GM23338 (cell line): ENCODE measurements at regions not wholly inside any gene's neighbourhood (a gene's known extent, or its start where the extent isn't known, plus 50 kb on each side); places are given as distances from the start of the nearest gene placed in this dataset.
A peak's percentile ranks its signal among the peaks of the same experiment; 100 is the strongest.

Experiments used
- ATAC-seq: fragments of 200-7000 bp; cut with Tn5 transposase; 3 replicates; pipeline ENCODE4 v1.9.1; 2020
- DNase-seq: peaks from one replicate; pipeline ENCODE4 v3.0.0-alpha.2; 2015; ENCODE audit warnings: low spot score
- H2AFZ ChIP-seq: fragments of 200-600 bp; sonication (generic); 2 replicates; pipeline ENCODE4 v1.8.0; 2016; ENCODE audit warnings: antibody characterized with exemption, mild to moderate bottlenecking, moderate library complexity
- H3F3A ChIP-seq: fragments of 200-600 bp; sonication (generic); replicated peaks from 2 replicates; pipeline ENCODE4 v1.8.0; 2017; ENCODE audit warnings: antibody characterized with exemption, mixed run types, low read depth
- H3K27ac ChIP-seq: fragments of 200-600 bp; sonication (generic); 2 replicates; pipeline ENCODE4 v1.6.1; 2016; ENCODE audit warnings: low read depth
- H3K27me3 ChIP-seq: fragments of 200-600 bp; sonication (generic); 2 replicates; pipeline ENCODE4 v1.8.0; 2016; ENCODE audit warnings: mild to moderate bottlenecking, mixed run types, moderate library complexity; ENCODE audit not compliant: insufficient read depth
- H3K36me3 ChIP-seq: fragments of 200-600 bp; sonication (generic); 2 replicates; pipeline ENCODE4 v1.8.0; 2016; ENCODE audit warnings: mild to moderate bottlenecking; ENCODE audit not compliant: insufficient read depth
- H3K4me1 ChIP-seq: fragments of 200-600 bp; sonication (generic); 2 replicates; pipeline ENCODE4 v1.8.0; 2016; ENCODE audit warnings: mild to moderate bottlenecking, moderate library complexity; ENCODE audit not compliant: insufficient read depth
- H3K4me2 ChIP-seq: fragments of 200-600 bp; sonication (generic); 2 replicates; pipeline ENCODE4 v1.7.1; 2017; ENCODE audit warnings: mixed run types
- H3K4me3 ChIP-seq: fragments of 200-600 bp; sonication (generic); 2 replicates; pipeline ENCODE4 v1.6.1; 2016; ENCODE audit warnings: mixed run types
- H3K79me2 ChIP-seq: fragments of 200-600 bp; sonication (generic); replicated peaks from 2 replicates; pipeline ENCODE4 v1.8.0; 2017; ENCODE audit warnings: mild to moderate bottlenecking; ENCODE audit not compliant: insufficient read depth
- H3K9me2 ChIP-seq: fragments of 200-600 bp; sonication (generic); 2 replicates; pipeline ENCODE4 v1.8.0; 2017; ENCODE audit not compliant: insufficient read depth
- H4K20me1 ChIP-seq: fragments of 200-600 bp; sonication (generic); replicated peaks from 2 replicates; pipeline ENCODE4 v1.8.0; 2017; ENCODE audit warnings: mild to moderate bottlenecking; ENCODE audit not compliant: insufficient read depth
- H3K27ac Mint-ChIP-seq: 2 replicates; pipeline ENCODE4 v1.8.0; 2020; ENCODE audit warnings: inconsistent platforms, mild to moderate bottlenecking, moderate library complexity, mixed read lengths
- H3K27me3 Mint-ChIP-seq: 3 replicates; pipeline ENCODE4 v1.8.0; 2022; ENCODE audit warnings: low read depth, mild to moderate bottlenecking, moderate library complexity, mixed read lengths, inconsistent platforms; ENCODE audit not compliant: insufficient read depth, poor library complexity
- H3K36me3 Mint-ChIP-seq: 3 replicates; pipeline ENCODE4 v1.8.0; 2021; ENCODE audit warnings: low read depth, mild to moderate bottlenecking, inconsistent platforms, moderate library complexity, mixed read lengths
- H3K4me1 Mint-ChIP-seq: 3 replicates; pipeline ENCODE4 v1.8.0; 2020; ENCODE audit warnings: mild to moderate bottlenecking, inconsistent platforms, mixed read lengths
- H3K4me3 Mint-ChIP-seq: 3 replicates; pipeline ENCODE4 v1.8.0; 2021; ENCODE audit warnings: moderate library complexity, mild to moderate bottlenecking, inconsistent platforms, mixed read lengths
- H3K9me3 Mint-ChIP-seq: 3 replicates; pipeline ENCODE4 v1.8.0; 2020; ENCODE audit warnings: moderate library complexity, mild to moderate bottlenecking, inconsistent platforms, mixed read lengths
- CREB1 ChIP-seq: fragments of 250-450 bp; sonication (Bioruptor Pico); IDR thresholded peaks from 2 replicates; pipeline ENCODE4 v1.5.0; 2020; ENCODE audit warnings: low read depth, mild to moderate bottlenecking, moderate library complexity
- ETS1 ChIP-seq: IDR thresholded peaks from 2 replicates; pipeline ENCODE4 v1.6.1; 2016; ENCODE audit warnings: antibody characterized with exemption
- EZH2 ChIP-seq: fragments of 200-600 bp; sonication (generic); IDR thresholded peaks from one replicate; pipeline ENCODE4 v1.8.0; 2017; ENCODE audit warnings: antibody characterized with exemption, mild to moderate bottlenecking, low read depth; ENCODE audit not compliant: unreplicated experiment
- EZH2phosphoT487 ChIP-seq: fragments of 200-600 bp; sonication (generic); IDR thresholded peaks from one replicate; pipeline ENCODE4 v1.8.1; 2018; ENCODE audit warnings: antibody characterized with exemption; ENCODE audit not compliant: unreplicated experiment
- JUNB ChIP-seq: IDR thresholded peaks from one replicate; pipeline ENCODE4 v1.6.1; 2016; ENCODE audit warnings: antibody characterized with exemption; ENCODE audit not compliant: unreplicated experiment
- NANOG ChIP-seq: IDR thresholded peaks from 2 replicates; pipeline ENCODE4 v1.6.1; 2016; ENCODE audit warnings: antibody characterized with exemption, borderline replicate concordance
- POLR2AphosphoS5 ChIP-seq: IDR thresholded peaks from 2 replicates; pipeline ENCODE4 v1.6.1; 2016; ENCODE audit warnings: antibody characterized with exemption, low read depth
- REST ChIP-seq: IDR thresholded peaks from one replicate; pipeline ENCODE4 v1.6.1; 2018; ENCODE audit warnings: antibody characterized with exemption; ENCODE audit not compliant: unreplicated experiment
- STAT1 ChIP-seq: IDR thresholded peaks from one replicate; pipeline ENCODE4 v1.6.1; 2016; ENCODE audit warnings: antibody characterized with exemption; ENCODE audit not compliant: unreplicated experiment
- ZNF114 ChIP-seq: fragments of 250-450 bp; sonication (Bioruptor Pico); IDR thresholded peaks from 2 replicates; pipeline ENCODE4 v1.5.0; 2020; ENCODE audit warnings: mild to moderate bottlenecking, moderate library complexity
- ZNF331 ChIP-seq: fragments of 250-450 bp; sonication (Bioruptor Pico); IDR thresholded peaks from 2 replicates; pipeline ENCODE4 v1.5.0; 2020; ENCODE audit warnings: low read depth, mild to moderate bottlenecking, moderate library complexity
- TF ChIP-seq, protein P1 (sequence below), 2 experiments: fragments of 200-600 bp in 1 of 2; sonication (generic) in 1 of 2; conservative IDR thresholded peaks; 2 replicates each; pipeline versions ENCODE4 v1.5.1 to v1.6.1; 2016 to 2017; ENCODE audit warnings: antibody characterized with exemption in 2 of 2, low read depth in 2 of 2, mild to moderate bottlenecking in 2 of 2, moderate library complexity in 1 of 2
- TF ChIP-seq, protein P2 (sequence below): fragments of 250-450 bp; sonication (Bioruptor Pico); IDR thresholded peaks from 2 replicates; pipeline ENCODE4 v1.5.0; 2020; ENCODE audit warnings: mild to moderate bottlenecking, moderate library complexity

GRCh38 chr20:24840121-24840713 is 108.9 kb upstream of the CST7 start:
- DNase-seq (no peak), ATAC-seq (no peak)
- Mint-ChIP-seq H3K27me3 (peaks cover 2% of the 10 kb centered on the region), H3K9me3 (0 out of 3 replicates have a peak, but pooled peaks cover 2% of the 10 kb centered on the region), H3K27ac (no peak overlapping the region), H3K4me3 (no peak overlapping the region), H3K4me1 (peaks cover 9% of the 10 kb centered on the region; the same call in 1 of the 3 replicates), H3K36me3 (no peaks in the 10 kb centered on the region)
- no peak overlapping the region for H3K4me3 ChIP-seq
- H3K36me3 ChIP-seq = no peaks in the 10 kb centered on the region
- no peak for TF ChIP-seq POLR2AphosphoS5
- TF ChIP-seq CREB1 (CRISPR knock-in tag) = no peak
- no peak for TF ChIP-seq ZNF331 (CRISPR knock-in tag)
- TF ChIP-seq STAT1 = no peak
- TF ChIP-seq EZH2phosphoT487 = no peak
- TF ChIP-seq REST = no peak
- TF ChIP-seq, protein P1, sequence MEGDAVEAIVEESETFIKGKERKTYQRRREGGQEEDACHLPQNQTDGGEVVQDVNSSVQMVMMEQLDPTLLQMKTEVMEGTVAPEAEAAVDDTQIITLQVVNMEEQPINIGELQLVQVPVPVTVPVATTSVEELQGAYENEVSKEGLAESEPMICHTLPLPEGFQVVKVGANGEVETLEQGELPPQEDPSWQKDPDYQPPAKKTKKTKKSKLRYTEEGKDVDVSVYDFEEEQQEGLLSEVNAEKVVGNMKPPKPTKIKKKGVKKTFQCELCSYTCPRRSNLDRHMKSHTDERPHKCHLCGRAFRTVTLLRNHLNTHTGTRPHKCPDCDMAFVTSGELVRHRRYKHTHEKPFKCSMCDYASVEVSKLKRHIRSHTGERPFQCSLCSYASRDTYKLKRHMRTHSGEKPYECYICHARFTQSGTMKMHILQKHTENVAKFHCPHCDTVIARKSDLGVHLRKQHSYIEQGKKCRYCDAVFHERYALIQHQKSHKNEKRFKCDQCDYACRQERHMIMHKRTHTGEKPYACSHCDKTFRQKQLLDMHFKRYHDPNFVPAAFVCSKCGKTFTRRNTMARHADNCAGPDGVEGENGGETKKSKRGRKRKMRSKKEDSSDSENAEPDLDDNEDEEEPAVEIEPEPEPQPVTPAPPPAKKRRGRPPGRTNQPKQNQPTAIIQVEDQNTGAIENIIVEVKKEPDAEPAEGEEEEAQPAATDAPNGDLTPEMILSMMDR (conservative IDR thresholded peaks at IDR 0.05; ENCODE audit: low read depth in 2 of 2) = no peak
- TF ChIP-seq NANOG = no peak
- TF ChIP-seq ZNF114 = no peak
- no peak for TF ChIP-seq JUNB
- TF ChIP-seq, protein P2, sequence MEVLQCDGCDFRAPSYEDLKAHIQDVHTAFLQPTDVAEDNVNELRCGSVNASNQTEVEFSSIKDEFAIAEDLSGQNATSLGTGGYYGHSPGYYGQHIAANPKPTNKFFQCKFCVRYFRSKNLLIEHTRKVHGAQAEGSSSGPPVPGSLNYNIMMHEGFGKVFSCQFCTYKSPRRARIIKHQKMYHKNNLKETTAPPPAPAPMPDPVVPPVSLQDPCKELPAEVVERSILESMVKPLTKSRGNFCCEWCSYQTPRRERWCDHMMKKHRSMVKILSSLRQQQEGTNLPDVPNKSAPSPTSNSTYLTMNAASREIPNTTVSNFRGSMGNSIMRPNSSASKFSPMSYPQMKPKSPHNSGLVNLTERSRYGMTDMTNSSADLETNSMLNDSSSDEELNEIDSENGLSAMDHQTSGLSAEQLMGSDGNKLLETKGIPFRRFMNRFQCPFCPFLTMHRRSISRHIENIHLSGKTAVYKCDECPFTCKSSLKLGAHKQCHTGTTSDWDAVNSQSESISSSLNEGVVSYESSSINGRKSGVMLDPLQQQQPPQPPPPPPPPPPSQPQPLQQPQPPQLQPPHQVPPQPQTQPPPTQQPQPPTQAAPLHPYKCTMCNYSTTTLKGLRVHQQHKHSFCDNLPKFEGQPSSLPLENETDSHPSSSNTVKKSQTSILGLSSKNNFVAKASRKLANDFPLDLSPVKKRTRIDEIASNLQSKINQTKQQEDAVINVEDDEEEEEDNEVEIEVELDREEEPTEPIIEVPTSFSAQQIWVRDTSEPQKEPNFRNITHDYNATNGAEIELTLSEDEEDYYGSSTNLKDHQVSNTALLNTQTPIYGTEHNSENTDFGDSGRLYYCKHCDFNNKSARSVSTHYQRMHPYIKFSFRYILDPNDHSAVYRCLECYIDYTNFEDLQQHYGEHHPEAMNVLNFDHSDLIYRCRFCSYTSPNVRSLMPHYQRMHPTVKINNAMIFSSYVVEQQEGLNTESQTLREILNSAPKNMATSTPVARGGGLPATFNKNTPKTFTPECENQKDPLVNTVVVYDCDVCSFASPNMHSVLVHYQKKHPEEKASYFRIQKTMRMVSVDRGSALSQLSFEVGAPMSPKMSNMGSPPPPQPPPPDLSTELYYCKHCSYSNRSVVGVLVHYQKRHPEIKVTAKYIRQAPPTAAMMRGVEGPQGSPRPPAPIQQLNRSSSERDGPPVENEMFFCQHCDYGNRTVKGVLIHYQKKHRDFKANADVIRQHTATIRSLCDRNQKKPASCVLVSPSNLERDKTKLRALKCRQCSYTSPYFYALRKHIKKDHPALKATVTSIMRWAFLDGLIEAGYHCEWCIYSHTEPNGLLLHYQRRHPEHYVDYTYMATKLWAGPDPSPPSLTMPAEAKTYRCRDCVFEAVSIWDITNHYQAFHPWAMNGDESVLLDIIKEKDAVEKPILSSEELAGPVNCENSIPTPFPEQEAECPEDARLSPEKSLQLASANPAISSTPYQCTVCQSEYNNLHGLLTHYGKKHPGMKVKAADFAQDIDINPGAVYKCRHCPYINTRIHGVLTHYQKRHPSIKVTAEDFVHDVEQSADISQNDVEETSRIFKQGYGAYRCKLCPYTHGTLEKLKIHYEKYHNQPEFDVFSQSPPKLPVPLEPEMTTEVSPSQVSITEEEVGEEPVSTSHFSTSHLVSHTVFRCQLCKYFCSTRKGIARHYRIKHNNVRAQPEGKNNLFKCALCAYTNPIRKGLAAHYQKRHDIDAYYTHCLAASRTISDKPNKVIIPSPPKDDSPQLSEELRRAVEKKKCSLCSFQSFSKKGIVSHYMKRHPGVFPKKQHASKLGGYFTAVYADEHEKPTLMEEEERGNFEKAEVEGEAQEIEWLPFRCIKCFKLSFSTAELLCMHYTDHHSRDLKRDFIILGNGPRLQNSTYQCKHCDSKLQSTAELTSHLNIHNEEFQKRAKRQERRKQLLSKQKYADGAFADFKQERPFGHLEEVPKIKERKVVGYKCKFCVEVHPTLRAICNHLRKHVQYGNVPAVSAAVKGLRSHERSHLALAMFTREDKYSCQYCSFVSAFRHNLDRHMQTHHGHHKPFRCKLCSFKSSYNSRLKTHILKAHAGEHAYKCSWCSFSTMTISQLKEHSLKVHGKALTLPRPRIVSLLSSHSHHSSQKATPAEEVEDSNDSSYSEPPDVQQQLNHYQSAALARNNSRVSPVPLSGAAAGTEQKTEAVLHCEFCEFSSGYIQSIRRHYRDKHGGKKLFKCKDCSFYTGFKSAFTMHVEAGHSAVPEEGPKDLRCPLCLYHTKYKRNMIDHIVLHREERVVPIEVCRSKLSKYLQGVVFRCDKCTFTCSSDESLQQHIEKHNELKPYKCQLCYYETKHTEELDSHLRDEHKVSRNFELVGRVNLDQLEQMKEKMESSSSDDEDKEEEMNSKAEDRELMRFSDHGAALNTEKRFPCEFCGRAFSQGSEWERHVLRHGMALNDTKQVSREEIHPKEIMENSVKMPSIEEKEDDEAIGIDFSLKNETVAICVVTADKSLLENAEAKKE = no peak
- no peak for TF ChIP-seq EZH2
- no peak for TF ChIP-seq ETS1
- peak overlapping the region; percentile 5; the same call in 1 of the 2 replicates for H2AFZ ChIP-seq
- H3K79me2 ChIP-seq = no peaks in the 10 kb centered on the region
- H3K27me3 ChIP-seq = no peaks in the 10 kb centered on the region
- no peaks in the 10 kb centered on the region for H3F3A ChIP-seq
- H3K4me1 ChIP-seq = no peaks in the 10 kb centered on the region
- H3K4me2 ChIP-seq = no peak overlapping the region
- H3K27ac ChIP-seq = no peak overlapping the region
- no peaks in the 10 kb centered on the region for H4K20me1 ChIP-seq
- H3K9me2 ChIP-seq = peaks cover 8% of the 10 kb centered on the region; the same call in 1 of the 2 replicates
